ENCODE measurements at regions not wholly inside any gene's neighbourhood (a gene's known extent, or its start where the extent isn't known, plus 50 kb on each side); places are given as distances from the start of the nearest gene placed in this dataset.
"Not testable (repeated sequence)": the region's sequence is repeated elsewhere in the genome, so short reads cannot be mapped to it uniquely, and the experiment has no call there.

DNA sequence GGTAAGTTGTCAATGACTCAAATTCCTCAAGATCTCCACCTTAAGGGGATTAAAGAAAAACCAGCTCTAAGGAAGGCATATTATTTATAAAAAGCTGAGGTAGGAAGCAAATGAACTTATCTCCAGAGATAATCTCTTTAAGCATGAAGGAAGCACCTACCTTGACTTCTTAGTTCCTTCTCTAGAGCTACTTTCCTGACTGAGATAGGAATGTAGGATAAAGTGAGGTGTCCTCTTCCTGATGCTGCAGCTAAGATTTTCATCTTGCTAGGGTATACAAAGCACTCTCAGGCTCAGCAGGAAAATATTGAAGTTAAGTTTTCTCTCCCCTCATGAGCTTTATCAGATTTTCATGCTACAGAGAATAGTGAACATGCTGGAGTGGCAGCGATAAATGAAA, 163.0 kb upstream of the E2F7 start:
- no peaks in the 10 kb centered on the region for H3K9me3 ChIP-seq (ENCODE audit: control insufficient read depth, insufficient read depth, low read length)
- H3K4me1 ChIP-seq (ENCODE audit: insufficient read depth, low read length): peaks cover 12% of the 10 kb centered on the region; the same call in 1 of the 2 replicates
- no peak overlapping the region for H3K9ac ChIP-seq (ENCODE audit: low read depth, low read length)
- no peaks in the 10 kb centered on the region; the same call in 1 of the 2 replicates for H3K36me3 ChIP-seq (ENCODE audit: insufficient read depth, low read length)

- peaks cover 9% of the 10 kb centered on the region; the same call in 1 of the 2 replicates for H3K4me1 ChIP-seq (ENCODE audit: insufficient read depth, low read length)
- no peak overlapping the region for H3K9ac ChIP-seq (ENCODE audit: low read depth, low read length)
- H3K36me3 ChIP-seq (ENCODE audit: insufficient read depth, low read length): no peaks in the 10 kb centered on the region; the same call in 1 of the 2 replicates
- no peaks in the 10 kb centered on the region for H3K9me3 ChIP-seq (ENCODE audit: control insufficient read depth, insufficient read depth, low read length)
These were observed 161.0 kb upstream of the E2F7 start for GRCh38 chr12:77226368-77226767.

DNA sequence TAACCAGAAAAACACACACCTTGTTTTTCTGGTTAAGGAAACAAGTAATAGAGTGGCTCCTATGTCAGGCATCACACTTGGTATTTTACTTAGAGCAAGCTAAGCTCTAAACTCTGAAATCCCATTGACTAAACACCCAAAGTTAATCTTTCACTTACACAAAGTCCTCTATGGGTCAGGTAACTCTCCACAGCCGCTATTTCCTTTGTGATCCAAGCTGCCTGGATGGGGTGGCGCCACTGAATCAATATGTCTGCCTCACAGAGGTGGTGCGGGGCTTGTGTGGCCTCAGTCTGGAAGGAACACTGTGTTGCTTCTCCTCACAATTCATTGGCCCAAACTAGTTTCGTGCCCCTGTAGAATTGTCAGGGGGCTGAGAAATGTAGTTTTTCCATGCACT, 160.0 kb upstream of the E2F7 start:
- Histone ChIP-seq H3K9me3 (ENCODE audit: control insufficient read depth, insufficient read depth, low read length) (no peaks in the 10 kb centered on the region), H3K9ac (ENCODE audit: low read depth, low read length) (no peak overlapping the region), H3K4me1 (ENCODE audit: insufficient read depth, low read length) (peaks cover 9% of the 10 kb centered on the region; the same call in 1 of the 2 replicates), H3K36me3 (ENCODE audit: insufficient read depth, low read length) (no peaks in the 10 kb centered on the region; the same call in 1 of the 2 replicates)

DNA sequence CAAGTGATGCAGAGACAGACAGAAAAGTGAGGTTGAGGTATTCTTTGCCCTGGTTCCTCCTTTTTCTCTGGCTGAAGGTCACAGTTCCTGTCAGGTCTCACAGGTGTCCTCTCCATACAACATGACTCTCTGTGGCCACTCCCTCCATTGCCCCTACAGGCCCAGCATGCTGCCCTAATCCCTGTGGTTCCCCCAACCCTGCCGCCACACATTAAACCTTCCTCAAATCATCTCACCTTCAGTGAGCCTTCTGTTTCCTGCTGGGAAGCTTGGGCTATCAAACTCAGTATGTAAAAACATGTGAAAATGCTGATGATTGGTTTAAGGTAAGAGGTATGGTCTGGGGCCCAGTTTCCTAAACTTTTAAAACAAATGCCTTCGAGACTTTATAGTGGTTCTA, 159.0 kb upstream of the E2F7 start:
- Histone ChIP-seq H3K9me3 (ENCODE audit: control insufficient read depth, insufficient read depth, low read length) (no peaks in the 10 kb centered on the region), H3K9ac (ENCODE audit: low read depth, low read length) (no peak overlapping the region), H3K4me1 (ENCODE audit: insufficient read depth, low read length) (peaks cover 9% of the 10 kb centered on the region; the same call in 1 of the 2 replicates), H3K36me3 (ENCODE audit: insufficient read depth, low read length) (no peaks in the 10 kb centered on the region; the same call in 1 of the 2 replicates)

- Histone ChIP-seq H3K9ac (ENCODE audit: low read depth, low read length) (no peak overlapping the region), H3K4me1 (ENCODE audit: insufficient read depth, low read length) (no peaks in the 10 kb centered on the region), H3K36me3 (ENCODE audit: insufficient read depth, low read length) (no peaks in the 10 kb centered on the region; the same call in 1 of the 2 replicates), H3K9me3 (ENCODE audit: control insufficient read depth, insufficient read depth, low read length) (peaks cover 3% of the 10 kb centered on the region; the same call in 1 of the 2 replicates)
These were observed 157.0 kb upstream of the E2F7 start for GRCh38 chr12:77222336-77222735.

DNA sequence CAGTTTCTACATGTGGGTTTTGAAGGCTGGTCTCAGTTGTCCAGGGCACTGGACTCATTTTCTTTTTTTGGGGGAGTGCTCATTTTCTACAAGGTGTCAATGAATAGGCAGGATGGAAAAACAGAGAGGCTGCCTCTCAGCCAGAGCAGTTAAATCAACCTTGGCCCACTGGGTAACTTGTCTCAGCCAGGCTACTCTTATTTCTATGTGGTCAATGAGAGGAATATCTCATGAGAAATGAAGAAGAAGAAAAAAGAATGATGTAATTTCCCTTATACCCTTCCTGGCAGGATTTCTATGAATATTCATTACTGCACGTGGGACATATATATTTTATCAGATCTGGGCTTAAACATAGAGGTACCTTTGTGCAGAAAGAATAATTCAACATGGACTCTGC, 155.2 kb upstream of the E2F7 start:
- H3K36me3 ChIP-seq (ENCODE audit: insufficient read depth, low read length): no peaks in the 10 kb centered on the region; the same call in 1 of the 2 replicates
- H3K4me1 ChIP-seq (ENCODE audit: insufficient read depth, low read length): no peaks in the 10 kb centered on the region
- no peak overlapping the region for H3K9ac ChIP-seq (ENCODE audit: low read depth, low read length)
- H3K9me3 ChIP-seq (ENCODE audit: control insufficient read depth, insufficient read depth, low read length): peaks cover 6% of the 10 kb centered on the region

DNA sequence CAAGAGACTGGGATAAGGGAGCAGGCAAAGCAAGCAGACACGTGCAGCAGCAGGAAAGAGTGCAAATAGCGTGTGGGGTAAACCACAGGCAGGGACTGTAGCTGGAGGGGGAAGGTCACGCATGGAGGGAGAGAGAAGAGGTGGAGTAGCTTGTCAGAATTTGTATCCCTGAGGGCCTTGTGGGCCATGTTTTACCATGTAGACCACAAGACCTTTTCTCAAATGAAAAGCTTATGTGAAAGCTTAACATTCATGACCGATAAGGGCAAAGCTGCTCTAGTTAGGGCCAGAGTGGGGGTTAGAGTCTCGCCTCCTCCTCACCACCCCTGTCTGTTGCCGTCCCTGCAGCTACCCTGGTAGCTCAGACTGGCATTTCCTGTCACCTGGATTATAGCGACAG, 152.9 kb upstream of the E2F7 start:
- peaks cover 6% of the 10 kb centered on the region for H3K9me3 ChIP-seq (ENCODE audit: control insufficient read depth, insufficient read depth, low read length)
- H3K36me3 ChIP-seq (ENCODE audit: insufficient read depth, low read length): no peaks in the 10 kb centered on the region
- H3K4me1 ChIP-seq (ENCODE audit: insufficient read depth, low read length): no peaks in the 10 kb centered on the region
- no peak overlapping the region for H3K9ac ChIP-seq (ENCODE audit: low read depth, low read length)

GRCh38 chr12:77216136-77216535, 150.8 kb upstream of the E2F7 start:
- H3K9ac ChIP-seq (ENCODE audit: low read depth, low read length); H3K36me3 ChIP-seq (ENCODE audit: insufficient read depth, low read length); H3K9me3 ChIP-seq (ENCODE audit: control insufficient read depth, insufficient read depth, low read length); H3K4me1 ChIP-seq (ENCODE audit: insufficient read depth, low read length): not testable (repeated sequence)

GRCh38 chr12:77214136-77214535, 148.8 kb upstream of the E2F7 start:
- peaks cover 6% of the 10 kb centered on the region for H3K9me3 ChIP-seq (ENCODE audit: control insufficient read depth, insufficient read depth, low read length)
- H3K9ac ChIP-seq (ENCODE audit: low read depth, low read length): no peak overlapping the region
- no peaks in the 10 kb centered on the region for H3K36me3 ChIP-seq (ENCODE audit: insufficient read depth, low read length)
- H3K4me1 ChIP-seq (ENCODE audit: insufficient read depth, low read length): no peaks in the 10 kb centered on the region

DNA sequence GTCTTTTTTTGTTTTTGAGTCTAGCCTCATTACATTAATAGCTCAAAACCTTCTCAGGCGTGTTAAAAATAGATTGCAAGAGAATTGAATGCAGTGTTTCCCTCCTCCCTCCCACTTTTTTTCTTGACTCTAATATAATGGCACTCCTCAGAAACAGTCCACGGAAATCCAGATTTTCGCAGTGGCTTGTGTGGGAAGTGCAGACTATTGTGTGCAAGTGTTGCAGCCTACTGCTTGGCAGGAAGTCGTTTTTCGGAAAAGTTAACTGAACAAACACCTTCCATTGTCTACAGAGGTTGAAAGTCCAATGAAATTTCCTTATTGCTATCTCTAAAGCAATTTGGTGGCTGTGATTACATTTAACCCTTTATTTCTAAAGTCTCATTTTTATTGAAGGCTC, 147.9 kb upstream of the E2F7 start:
- peaks cover 6% of the 10 kb centered on the region for H3K9me3 ChIP-seq (ENCODE audit: control insufficient read depth, insufficient read depth, low read length)
- H3K4me1 ChIP-seq (ENCODE audit: insufficient read depth, low read length): no peaks in the 10 kb centered on the region
- H3K9ac ChIP-seq (ENCODE audit: low read depth, low read length): no peak overlapping the region
- H3K36me3 ChIP-seq (ENCODE audit: insufficient read depth, low read length): no peaks in the 10 kb centered on the region

- Histone ChIP-seq H3K4me1 (ENCODE audit: insufficient read depth, low read length) (no peaks in the 10 kb centered on the region), H3K9ac (ENCODE audit: low read depth, low read length) (no peak overlapping the region), H3K9me3 (ENCODE audit: control insufficient read depth, insufficient read depth, low read length) (no peaks in the 10 kb centered on the region), H3K36me3 (ENCODE audit: insufficient read depth, low read length) (no peaks in the 10 kb centered on the region)
These were observed 145.4 kb upstream of the E2F7 start for GRCh38 chr12:77210724-77211123.

- Histone ChIP-seq H3K36me3 (ENCODE audit: insufficient read depth, low read length) (no peaks in the 10 kb centered on the region), H3K4me1 (ENCODE audit: insufficient read depth, low read length) (no peaks in the 10 kb centered on the region)
These were observed 138.7 kb upstream of the E2F7 start for GRCh38 chr12:77204083-77204482.

GRCh38 chr12:77202457-77203060, 137.2 kb upstream of the E2F7 start:
- no peaks in the 10 kb centered on the region for H3K36me3 ChIP-seq (ENCODE audit: insufficient read depth, low read length)
- no peaks in the 10 kb centered on the region for H3K4me1 ChIP-seq (ENCODE audit: insufficient read depth, low read length)
- no peaks in the 10 kb centered on the region for H3K9me3 ChIP-seq (ENCODE audit: control insufficient read depth, insufficient read depth, low read length)
- H3K9ac ChIP-seq (ENCODE audit: low read depth, low read length): no peak overlapping the region

More at GRCh38 chr12:77204083-77204482, 138.7 kb upstream of the E2F7 start:
- Histone ChIP-seq H3K9me3 (ENCODE audit: control insufficient read depth, insufficient read depth, low read length) (no peaks in the 10 kb centered on the region), H3K9ac (ENCODE audit: low read depth, low read length) (no peak overlapping the region)

DNA sequence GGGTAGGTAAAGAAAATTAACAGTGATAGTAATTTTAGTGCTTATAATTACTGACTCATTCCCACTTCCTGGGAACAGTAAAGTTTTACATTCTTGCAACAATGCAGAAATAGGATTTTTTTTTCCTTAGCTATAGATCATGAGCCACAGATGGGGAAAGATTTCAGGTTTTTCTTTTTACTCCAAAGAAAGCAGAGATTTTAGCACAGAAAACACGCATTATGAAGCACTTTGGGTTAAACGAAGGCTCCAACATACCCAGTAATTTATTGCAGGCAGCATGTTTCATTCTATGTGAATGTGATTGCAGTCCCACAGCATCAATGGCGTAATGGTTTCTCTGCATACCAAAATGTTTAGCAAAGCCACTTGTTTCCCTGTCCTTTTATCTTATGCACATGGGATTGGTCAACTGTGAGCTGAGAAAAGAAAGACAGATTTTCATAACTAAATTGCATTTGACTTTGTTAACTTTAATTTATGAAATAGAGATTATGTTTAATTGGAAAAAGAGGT, 124.6 kb upstream of the E2F7 start:
- no peaks in the 10 kb centered on the region for H3K9me3 ChIP-seq (ENCODE audit: control insufficient read depth, insufficient read depth, low read length)
- H3K4me1 ChIP-seq (ENCODE audit: insufficient read depth, low read length): 0 out of 2 replicates have a peak, but pooled peaks cover 2% of the 10 kb centered on the region
- no peak overlapping the region for H3K9ac ChIP-seq (ENCODE audit: low read depth, low read length)
- no peaks in the 10 kb centered on the region for H3K36me3 ChIP-seq (ENCODE audit: insufficient read depth, low read length)

GRCh38 chr12:77189458-77189857, 124.1 kb upstream of the E2F7 start:
- H3K9me3 ChIP-seq (ENCODE audit: control insufficient read depth, insufficient read depth, low read length): no peaks in the 10 kb centered on the region
- 0 out of 2 replicates have a peak, but pooled peaks cover 2% of the 10 kb centered on the region for H3K4me1 ChIP-seq (ENCODE audit: insufficient read depth, low read length)
- H3K36me3 ChIP-seq (ENCODE audit: insufficient read depth, low read length): no peaks in the 10 kb centered on the region
- no peak overlapping the region for H3K9ac ChIP-seq (ENCODE audit: low read depth, low read length)

Data from ES-I3 (cell line).